Keratinocyte (primary cell): ENCODE measurements at regions not wholly inside any gene's neighbourhood (a gene's known extent, or its start where the extent isn't known, plus 50 kb on each side); places are given as distances from the start of the nearest gene placed in this dataset.
A peak's percentile ranks its signal among the peaks of the same experiment; 100 is the strongest.

Source experiments
- DNase-seq: peaks from one replicate; pipeline ENCODE4 v3.0.0-alpha.2; 2011; ENCODE audit warnings: low read depth, missing footprints, low spot score
- FAIRE-seq: peaks from 2 replicates; lab custom pipeline; 2011; peaks lifted over from hg19 to GRCh38; lab: Jason Lieb, UNC
- H2AFZ ChIP-seq: 2 replicates; pipeline ENCODE4 v1.6.0; 2012; ENCODE audit warnings: low read length, control low read depth, inconsistent platforms; ENCODE audit not compliant: control insufficient read depth
- H3K27ac ChIP-seq: 2 replicates; pipeline ENCODE4 v1.5.1; 2011; ENCODE audit warnings: low read length; ENCODE audit not compliant: control insufficient read depth, insufficient read depth
- H3K27me3 ChIP-seq: 3 replicates; pipeline ENCODE4 v1.6.0; 2011; ENCODE audit warnings: low read length; ENCODE audit not compliant: control insufficient read depth, insufficient read depth; ENCODE audit errors: extremely low read depth
- H3K36me3 ChIP-seq, 2 experiments: 2 replicates in 1 of 2; 3 replicates in 1 of 2; pipeline ENCODE4 v1.5.1; 2011; ENCODE audit warnings: low read length in 2 of 2, mild to moderate bottlenecking in 1 of 2; ENCODE audit not compliant: control insufficient read depth in 2 of 2, insufficient read depth in 2 of 2; ENCODE audit errors: extremely low read depth in 1 of 2
- H3K4me1 ChIP-seq: 3 replicates; pipeline ENCODE4 v1.5.1; 2011; ENCODE audit warnings: low read length; ENCODE audit not compliant: control insufficient read depth, insufficient read depth; ENCODE audit errors: extremely low read depth
- H3K4me2 ChIP-seq: 3 replicates; pipeline ENCODE4 v1.6.0; 2011; ENCODE audit warnings: low read depth, low read length; ENCODE audit not compliant: control insufficient read depth, insufficient read depth; ENCODE audit errors: extremely low read depth
- H3K4me3 ChIP-seq, 3 experiments: fragments of 200-600 bp in 1 of 3; sonication (generic) in 1 of 3; 2 replicates in 2 of 3; 3 replicates in 1 of 3; pipeline ENCODE4 v1.5.1; 2011 to 2016; ENCODE audit warnings: low read length in 3 of 3, mild to moderate bottlenecking in 3 of 3, control low read depth in 2 of 3, inconsistent platforms in 1 of 3, low read depth in 1 of 3, mixed read lengths in 1 of 3, mixed run types in 1 of 3, moderate library complexity in 1 of 3; ENCODE audit not compliant: control insufficient read depth in 2 of 3, insufficient read depth in 2 of 3; ENCODE audit errors: extremely low read depth in 1 of 3
- H3K79me2 ChIP-seq: 2 replicates; pipeline ENCODE4 v1.6.0; 2012; ENCODE audit warnings: low read length; ENCODE audit not compliant: control insufficient read depth, insufficient read depth
- H3K9ac ChIP-seq: 3 replicates; pipeline ENCODE4 v1.6.0; 2011; ENCODE audit warnings: low read length; ENCODE audit not compliant: control insufficient read depth, insufficient read depth; ENCODE audit errors: extremely low read depth
- H3K9me1 ChIP-seq: 3 replicates; pipeline ENCODE4 v1.6.0; 2011; ENCODE audit warnings: low read length; ENCODE audit not compliant: control insufficient read depth, insufficient read depth; ENCODE audit errors: extremely low read depth
- H3K9me3 ChIP-seq: 2 replicates; pipeline ENCODE4 v1.5.1; 2012; ENCODE audit warnings: low read depth, low read length; ENCODE audit not compliant: control insufficient read depth
- H4K20me1 ChIP-seq: 3 replicates; pipeline ENCODE4 v1.6.0; 2011; ENCODE audit warnings: low read length; ENCODE audit not compliant: control insufficient read depth, insufficient read depth; ENCODE audit errors: extremely low read depth
- CTCF ChIP-seq, 3 experiments: IDR thresholded peaks in 1 of 3; conservative IDR thresholded peaks in 1 of 3; optimal IDR thresholded peaks in 1 of 3; 2 replicates in 2 of 3; 3 replicates in 1 of 3; pipeline versions ENCODE3 to v1.5.1; 2011; ENCODE audit warnings: low read length in 3 of 3, mild to moderate bottlenecking in 3 of 3, moderate library complexity in 2 of 3, control low read depth in 1 of 3, inconsistent platforms in 1 of 3; ENCODE audit not compliant: insufficient read depth in 2 of 3; ENCODE audit errors: extremely low read depth in 1 of 3
- EZH2 ChIP-seq: IDR thresholded peaks from one replicate; pipeline ENCODE4 v1.6.1; 2012; ENCODE audit warnings: inconsistent platforms, mild to moderate bottlenecking, low read length, moderate library complexity
- dilution Hi-C: fragments of 300-500 bp; cut with MboI; formaldehyde crosslinking; loops from one replicate; pipeline ENCODE4 v1.7.0; 2020; ENCODE audit warnings: low sequenced_read_pairs; ENCODE audit not compliant: extremely low pct_ligation_motif_present

GRCh38 chr7:46611508-46611907, 690.4 kb upstream of the IGFBP3 start:
- H3K79me2 ChIP-seq = no peaks in the 10 kb centered on the region
- no peak overlapping the region for H2AFZ ChIP-seq
- no peak overlapping the region for H3K27ac ChIP-seq
- FAIRE-seq (no peak), DNase-seq (no peak)
- no peaks in the 10 kb centered on the region for H3K9me1 ChIP-seq
- dilution Hi-C loops = no loop called here
- no peaks in the 10 kb centered on the region for H3K4me1 ChIP-seq
- H3K4me3 ChIP-seq = no peak overlapping the region
- H3K9me3 ChIP-seq = no peaks in the 10 kb centered on the region
- no peak for TF ChIP-seq CTCF (optimal IDR thresholded peaks at IDR 0.05 in 1 of 3, IDR thresholded peaks at IDR 0.05 in 1 of 3, conservative IDR thresholded peaks at IDR 0.05 in 1 of 3; ENCODE audit: extremely low read depth in 1 of 3, insufficient read depth in 2 of 3, low read length in 3 of 3)
- no peak for TF ChIP-seq EZH2
- no peaks in the 10 kb centered on the region for H4K20me1 ChIP-seq
- no peak overlapping the region for H3K4me2 ChIP-seq
- H3K9ac ChIP-seq = no peak overlapping the region
- H3K27me3 ChIP-seq = no peaks in the 10 kb centered on the region
- H3K36me3 ChIP-seq = no peaks in the 10 kb centered on the region

DNA sequence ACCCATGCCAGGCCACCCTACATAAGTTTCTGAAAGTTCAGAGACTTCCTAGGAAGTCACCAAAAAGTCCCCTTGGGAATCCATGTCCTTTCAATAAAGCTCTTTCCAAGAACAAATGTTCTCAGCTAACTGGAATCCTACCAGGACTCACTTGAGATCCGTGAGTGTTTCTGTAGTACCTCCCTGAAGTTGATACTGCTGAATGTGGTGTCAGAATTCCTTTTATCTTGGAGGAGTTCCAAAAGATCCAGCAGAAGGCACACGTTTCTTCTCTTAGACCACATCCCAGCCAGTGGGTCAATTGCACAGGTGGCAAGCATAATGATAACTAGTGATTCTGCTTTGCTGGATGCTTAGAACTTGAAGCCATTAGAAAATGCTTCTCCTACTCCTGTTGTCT, 689.7 kb upstream of the IGFBP3 start:
- no peak overlapping the region for H3K4me3 ChIP-seq
- H4K20me1 ChIP-seq = no peaks in the 10 kb centered on the region
- no peak overlapping the region for H3K4me2 ChIP-seq
- no peaks in the 10 kb centered on the region for H3K4me1 ChIP-seq
- no peaks in the 10 kb centered on the region for H3K36me3 ChIP-seq
- peak; percentile 75 for FAIRE-seq
- no peak overlapping the region for H3K27ac ChIP-seq
- H2AFZ ChIP-seq = no peak overlapping the region
- TF ChIP-seq CTCF (optimal IDR thresholded peaks at IDR 0.05 in 1 of 3, IDR thresholded peaks at IDR 0.05 in 1 of 3, conservative IDR thresholded peaks at IDR 0.05 in 1 of 3; ENCODE audit: extremely low read depth in 1 of 3, insufficient read depth in 2 of 3, low read length in 3 of 3) = no peak
- TF ChIP-seq EZH2 = no peak
- no peaks in the 10 kb centered on the region for H3K9me3 ChIP-seq
- H3K9ac ChIP-seq = no peak overlapping the region
- no peaks in the 10 kb centered on the region for H3K9me1 ChIP-seq
- dilution Hi-C loops = no loop called here
- no peaks in the 10 kb centered on the region for H3K79me2 ChIP-seq
- no peaks in the 10 kb centered on the region for H3K27me3 ChIP-seq
- no peak for DNase-seq
